ENCODE measurements at regions not wholly inside any gene's neighbourhood (a gene's known extent, or its start where the extent isn't known, plus 50 kb on each side); places are given as distances from the start of the nearest gene placed in this dataset.

DNA sequence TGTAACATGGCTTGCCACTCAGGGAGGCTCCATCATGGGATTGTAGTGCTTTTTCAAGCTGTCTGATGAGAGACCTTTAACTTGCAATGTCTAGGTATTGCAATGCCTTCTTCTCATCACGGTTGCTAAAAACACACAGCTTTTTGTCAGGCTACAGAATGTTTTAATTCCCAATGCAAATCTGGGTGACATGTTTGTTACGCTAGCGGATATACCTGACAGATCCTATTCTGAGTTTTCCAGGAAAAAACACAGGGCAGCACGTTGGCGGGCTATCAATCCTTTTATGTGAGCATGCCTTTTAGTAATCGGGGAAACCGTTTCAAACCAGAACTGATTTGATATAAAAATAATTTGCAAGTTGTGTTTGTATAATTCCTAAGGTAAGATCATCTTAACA, 577.2 kb upstream of the MAP3K7 start:
- H4K5ac ChIP-seq (ENCODE audit: insufficient read length, low read depth, low read length), result no peak overlapping the region
- H3K27ac Mint-ChIP-seq, result no peak overlapping the region
- no peaks in the 10 kb centered on the region for H3K9me3 ChIP-seq (ENCODE audit: control insufficient read depth, low read depth, low read length)
- H3K27ac ChIP-seq (ENCODE audit: insufficient read length, low read depth, low read length), result no peak overlapping the region
- H3K56ac ChIP-seq (ENCODE audit: insufficient read length, low read depth, low read length), result no peak overlapping the region
- no peak overlapping the region for H2BK5ac ChIP-seq (ENCODE audit: insufficient read length, low read length)
- H3K18ac ChIP-seq (ENCODE audit: insufficient read length, low read depth, low read length), result no peak overlapping the region
- no peaks in the 10 kb centered on the region for H3K9me3 Mint-ChIP-seq
- H2BK20ac ChIP-seq (ENCODE audit: low read depth, low read length, poor library complexity, severe bottlenecking), result no peak overlapping the region
- no peaks in the 10 kb centered on the region for H3K36me3 Mint-ChIP-seq (ENCODE audit: insufficient read depth in 1 of 3, low read depth in 3 of 3)
- H3K14ac ChIP-seq (ENCODE audit: insufficient read depth, low read length), result no peak overlapping the region
- no peak for DNase-seq
- H3K4me1 ChIP-seq (ENCODE audit: insufficient read depth, low read length), result no peaks in the 10 kb centered on the region
- no peaks in the 10 kb centered on the region for H4K20me1 ChIP-seq (ENCODE audit: control insufficient read depth, insufficient read depth, insufficient read length)
- H2BK120ac ChIP-seq (ENCODE audit: low read depth, low read length, poor library complexity, severe bottlenecking), result no peak overlapping the region
- no peak overlapping the region for H4K91ac ChIP-seq (ENCODE audit: insufficient read length, low read depth, low read length)
- no peaks in the 10 kb centered on the region for H3K27me3 ChIP-seq (ENCODE audit: insufficient read depth, low read length)
- no peak overlapping the region for H2AFZ ChIP-seq (ENCODE audit: low read length)
- H2BK15ac ChIP-seq (ENCODE audit: low read depth, low read length), result no peak overlapping the region
- no peak overlapping the region for H3K4me2 ChIP-seq (ENCODE audit: insufficient read depth, insufficient read length, low read length)
- 0 out of 4 replicates have a peak, but pooled peaks cover 0 to 4% of the 10 kb centered on the region in 2 experiments for H3K4me1 Mint-ChIP-seq
- no peak overlapping the region for H3K4me3 Mint-ChIP-seq
- H2BK12ac ChIP-seq (ENCODE audit: insufficient read length, low read depth, low read length), result no peak overlapping the region
- H3K23me2 ChIP-seq (ENCODE audit: insufficient read length, low read depth, low read length, poor library complexity, severe bottlenecking), result no peaks in the 10 kb centered on the region
- no peak overlapping the region for H4K8ac ChIP-seq (replicated peaks; ENCODE audit: insufficient read length, low read depth, low read length)
- no peak overlapping the region for H3T11ph ChIP-seq (ENCODE audit: low read length)
- no peaks in the 10 kb centered on the region for H3K79me2 ChIP-seq (ENCODE audit: insufficient read depth, low read length)
- TF ChIP-seq, protein P1, sequence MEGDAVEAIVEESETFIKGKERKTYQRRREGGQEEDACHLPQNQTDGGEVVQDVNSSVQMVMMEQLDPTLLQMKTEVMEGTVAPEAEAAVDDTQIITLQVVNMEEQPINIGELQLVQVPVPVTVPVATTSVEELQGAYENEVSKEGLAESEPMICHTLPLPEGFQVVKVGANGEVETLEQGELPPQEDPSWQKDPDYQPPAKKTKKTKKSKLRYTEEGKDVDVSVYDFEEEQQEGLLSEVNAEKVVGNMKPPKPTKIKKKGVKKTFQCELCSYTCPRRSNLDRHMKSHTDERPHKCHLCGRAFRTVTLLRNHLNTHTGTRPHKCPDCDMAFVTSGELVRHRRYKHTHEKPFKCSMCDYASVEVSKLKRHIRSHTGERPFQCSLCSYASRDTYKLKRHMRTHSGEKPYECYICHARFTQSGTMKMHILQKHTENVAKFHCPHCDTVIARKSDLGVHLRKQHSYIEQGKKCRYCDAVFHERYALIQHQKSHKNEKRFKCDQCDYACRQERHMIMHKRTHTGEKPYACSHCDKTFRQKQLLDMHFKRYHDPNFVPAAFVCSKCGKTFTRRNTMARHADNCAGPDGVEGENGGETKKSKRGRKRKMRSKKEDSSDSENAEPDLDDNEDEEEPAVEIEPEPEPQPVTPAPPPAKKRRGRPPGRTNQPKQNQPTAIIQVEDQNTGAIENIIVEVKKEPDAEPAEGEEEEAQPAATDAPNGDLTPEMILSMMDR (conservative IDR thresholded peaks at IDR 0.05), result no peak
- H3K23ac ChIP-seq (ENCODE audit: insufficient read length, low read depth, low read length), result no peak overlapping the region
- no peaks in the 10 kb centered on the region for H3K79me1 ChIP-seq (ENCODE audit: insufficient read depth, low read depth, low read length, poor library complexity, severe bottlenecking)
- no peaks in the 10 kb centered on the region for H3K27me3 Mint-ChIP-seq (ENCODE audit: low read depth)
- H3K4ac ChIP-seq (ENCODE audit: low read depth, low read length), result no peak overlapping the region
- H3K9ac ChIP-seq (ENCODE audit: extremely low read depth, insufficient read length, low read length), result no peak overlapping the region
- whole genome bisulfite sequencing (ENCODE audit: extremely low coverage, insufficient read length, low lambda C conversion rate), result no CpG with 5 or more reads among the region's 7 CpGs
- H2AK5ac ChIP-seq (ENCODE audit: insufficient read length, low read length), result no peak overlapping the region

All from H9 (cell line).